CD4-positive, alpha-beta T cell treated with Interleukin-2 at 100 ng/mL for 4 hours (primary cell): ENCODE measurements at regions not wholly inside any gene's neighbourhood (a gene's known extent, or its start where the extent isn't known, plus 50 kb on each side); places are given as distances from the start of the nearest gene placed in this dataset.

Experiments
- DNase-seq: peaks from one replicate; pipeline ENCODE4 v3.0.0-alpha.2; 2020; ENCODE audit warnings: low spot score

- DNase-seq: no peak
Measured at GRCh38 chr9:127553793-127554192, 58.3 kb upstream of the STXBP1 start.

- no peak for DNase-seq
Measured at GRCh38 chr9:127554966-127555839, 56.9 kb upstream of the STXBP1 start.

GRCh38 chr9:127555840-127556820, 55.9 kb upstream of the STXBP1 start:
- DNase-seq: peak; percentile 92

GRCh38 chr9:127556871-127557270, 55.2 kb upstream of the STXBP1 start:
- DNase-seq: no peak

GRCh38 chr9:127557466-127557869, 54.6 kb upstream of the STXBP1 start:
- no peak for DNase-seq

- no peak for DNase-seq
Measured at GRCh38 chr9:127557998-127558546, 54.0 kb upstream of the STXBP1 start.

GRCh38 chr9:127558581-127559246, 53.4 kb upstream of the STXBP1 start:
- DNase-seq: no peak

GRCh38 chr9:127559247-127559680, 52.8 kb upstream of the STXBP1 start:
- no peak for DNase-seq

GRCh38 chr9:127561491-127562278, 50.4 kb upstream of the STXBP1 start:
- peak; percentile 23 for DNase-seq
